ENCODE measurements at regions not wholly inside any gene's neighbourhood (a gene's known extent, or its start where the extent isn't known, plus 50 kb on each side); places are given as distances from the start of the nearest gene placed in this dataset.

GRCh38 chr9:96183751-96184150 is 118.2 kb downstream of the HSD17B3 start:
- Histone ChIP-seq H3K27ac (no peak overlapping the region), H3K4me1 (peaks cover 9% of the 10 kb centered on the region), H3K9me3 (no peaks in the 10 kb centered on the region), H3K27me3 (ENCODE audit: low read depth) (no peaks in the 10 kb centered on the region), H3K36me3 (no peaks in the 10 kb centered on the region), H3K4me3 (no peak overlapping the region)
- TF ChIP-seq CTCF (IDR thresholded peaks at IDR 0.05), result no peak
- DNase-seq (no peak), ATAC-seq (no peak)
- intact Hi-C loops (cut with DNase I), result no loop called here

DNA sequence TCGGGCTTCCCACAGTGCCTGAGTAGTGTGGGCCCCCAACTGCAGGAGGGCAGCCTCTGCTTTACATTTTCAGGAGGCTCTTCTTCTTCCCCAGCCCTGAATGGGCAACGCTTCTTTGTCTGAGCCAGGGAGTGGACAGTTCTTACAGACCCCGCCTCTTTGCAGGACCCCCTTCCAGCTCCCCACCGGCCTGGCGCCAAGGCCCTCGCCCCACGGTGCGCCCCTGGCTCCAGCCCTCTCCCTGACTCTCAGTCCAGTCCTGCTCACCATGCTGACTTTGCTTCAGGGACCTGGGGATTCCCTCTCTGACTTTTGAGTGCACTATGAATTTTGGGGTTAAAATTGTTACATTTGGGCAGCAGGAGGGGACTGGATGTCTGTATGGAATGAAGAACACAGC is 123.8 kb downstream of the HSD17B3 start:
- no peaks in the 10 kb centered on the region for H3K4me1 ChIP-seq
- DNase-seq (no peak), ATAC-seq (no peak)
- intact Hi-C loops (cut with DNase I), result no loop called here
- no peaks in the 10 kb centered on the region for H3K9me3 ChIP-seq
- no peaks in the 10 kb centered on the region for H3K27me3 ChIP-seq (ENCODE audit: low read depth)
- no peak for TF ChIP-seq CTCF (IDR thresholded peaks at IDR 0.05)
- no peak overlapping the region for H3K27ac ChIP-seq
- H3K4me3 ChIP-seq, result no peak overlapping the region
- H3K36me3 ChIP-seq, result no peaks in the 10 kb centered on the region

DNA sequence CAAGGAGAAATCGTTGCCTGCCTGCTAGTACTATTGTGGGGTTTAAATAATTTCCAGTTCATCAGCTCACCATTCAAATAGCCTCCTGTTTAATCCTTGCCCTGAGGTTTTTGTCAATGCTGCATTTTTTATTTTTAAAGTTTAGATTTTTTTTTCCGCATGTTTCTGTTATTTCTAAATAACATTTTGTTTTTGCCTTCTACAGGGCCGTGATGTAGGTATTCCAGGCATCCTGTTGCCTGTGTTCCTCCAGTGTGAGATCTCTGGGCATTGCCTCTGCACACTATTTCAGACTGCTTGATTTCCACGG is 124.3 kb downstream of the HSD17B3 start:
- Histone ChIP-seq H3K27ac (no peak overlapping the region), H3K4me3 (no peak overlapping the region), H3K36me3 (no peaks in the 10 kb centered on the region), H3K27me3 (ENCODE audit: low read depth) (no peaks in the 10 kb centered on the region), H3K4me1 (no peaks in the 10 kb centered on the region), H3K9me3 (no peaks in the 10 kb centered on the region)
- DNase-seq (no peak), ATAC-seq (no peak)
- no peak for TF ChIP-seq CTCF (IDR thresholded peaks at IDR 0.05)
- intact Hi-C loops (cut with DNase I), result no loop called here

GRCh38 chr9:96177005-96177718 is 124.8 kb downstream of the HSD17B3 start:
- Histone ChIP-seq H3K9me3 (no peaks in the 10 kb centered on the region), H3K4me3 (no peak overlapping the region), H3K27me3 (ENCODE audit: low read depth) (no peaks in the 10 kb centered on the region), H3K27ac (no peak overlapping the region), H3K4me1 (no peaks in the 10 kb centered on the region), H3K36me3 (no peaks in the 10 kb centered on the region)
- no peak for TF ChIP-seq CTCF (IDR thresholded peaks at IDR 0.05)
- DNase-seq (no peak), ATAC-seq (peak; percentile 74 to 77)
- intact Hi-C loops (cut with DNase I), result no loop called here

DNA sequence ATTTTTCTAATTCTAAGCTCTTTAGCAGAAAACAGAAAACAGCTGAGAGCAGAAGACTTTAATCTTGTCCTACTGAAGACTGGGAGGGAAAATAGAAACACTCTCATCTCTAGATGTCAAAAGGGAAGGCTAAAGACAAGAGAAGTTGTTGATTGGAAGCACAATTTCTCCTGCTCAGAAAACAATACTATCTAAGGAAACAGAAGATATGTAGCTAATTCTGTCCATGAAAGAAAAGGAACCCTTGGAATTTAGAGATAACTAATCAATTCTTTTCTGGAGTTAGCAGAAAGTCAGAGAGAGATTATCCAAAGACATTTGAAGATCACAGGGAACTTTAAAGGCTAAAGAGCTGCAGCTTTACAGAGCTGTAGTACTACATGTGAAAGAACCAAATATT is 126.2 kb downstream of the HSD17B3 start:
- no peaks in the 10 kb centered on the region for H3K27me3 ChIP-seq (ENCODE audit: low read depth)
- intact Hi-C loops (cut with DNase I), result no loop called here
- H3K27ac ChIP-seq, result no peak overlapping the region
- H3K36me3 ChIP-seq, result no peaks in the 10 kb centered on the region
- DNase-seq (no peak), ATAC-seq (no peak)
- H3K4me1 ChIP-seq, result no peaks in the 10 kb centered on the region
- no peaks in the 10 kb centered on the region for H3K9me3 ChIP-seq
- no peak for TF ChIP-seq CTCF (IDR thresholded peaks at IDR 0.05)
- no peak overlapping the region for H3K4me3 ChIP-seq

GRCh38 chr9:96175001-96175400 is 127.0 kb downstream of the HSD17B3 start:
- DNase-seq, result no peak
- no peak overlapping the region for H3K4me3 ChIP-seq
- H3K27ac ChIP-seq, result no peak overlapping the region
- intact Hi-C loops (cut with DNase I), result no loop called here
- no peaks in the 10 kb centered on the region for H3K27me3 ChIP-seq (ENCODE audit: low read depth)
- no peak for ATAC-seq
- TF ChIP-seq CTCF (IDR thresholded peaks at IDR 0.05), result no peak
- H3K9me3 ChIP-seq, result no peaks in the 10 kb centered on the region
- H3K36me3 ChIP-seq, result no peaks in the 10 kb centered on the region
- no peaks in the 10 kb centered on the region for H3K4me1 ChIP-seq
